HG02852 (cell line): ENCODE measurements at regions not wholly inside any gene's neighbourhood (a gene's known extent, or its start where the extent isn't known, plus 50 kb on each side); places are given as distances from the start of the nearest gene placed in this dataset.
"Not testable (repeated sequence)": the region's sequence is repeated elsewhere in the genome, so short reads cannot be mapped to it uniquely, and the experiment has no call there.

Source experiments
- ATAC-seq: cut with Tn5 transposase; IDR thresholded peaks from one replicate; pipeline ENCODE4 v1.9.1; 2021; ENCODE audit warnings: mild to moderate bottlenecking, moderate library complexity; ENCODE audit not compliant: unreplicated experiment

- ATAC-seq, result not testable (repeated sequence)
Observed at GRCh38 chr3:187890405-187890752, 145.1 kb upstream of the BCL6 start.

- no peak for ATAC-seq
Observed at GRCh38 chr3:187896646-187897045, 151.4 kb upstream of the BCL6 start.

GRCh38 chr3:187899246-187899645 lies 154.0 kb upstream of the BCL6 start:
- no peak for ATAC-seq

GRCh38 chr3:187900993-187901755 lies 155.9 kb upstream of the BCL6 start:
- no peak for ATAC-seq

GRCh38 chr3:187902041-187902471 lies 156.8 kb upstream of the BCL6 start:
- ATAC-seq, result peak; percentile 80

- ATAC-seq, result no peak
Observed at GRCh38 chr3:187902936-187903335, 157.7 kb upstream of the BCL6 start.

- ATAC-seq, result no peak
Observed at GRCh38 chr3:187903697-187904096, 158.4 kb upstream of the BCL6 start.

- no peak for ATAC-seq
Observed at GRCh38 chr3:187906416-187906815, 161.1 kb upstream of the BCL6 start.

GRCh38 chr3:187906920-187907319 lies 161.7 kb upstream of the BCL6 start:
- ATAC-seq, result no peak

- no peak for ATAC-seq
Observed at GRCh38 chr3:187909866-187910265, 164.6 kb upstream of the BCL6 start.

GRCh38 chr3:187912007-187912406 lies 166.7 kb upstream of the BCL6 start:
- no peak for ATAC-seq

GRCh38 chr3:187913617-187914033 lies 168.4 kb upstream of the BCL6 start:
- ATAC-seq, result no peak

GRCh38 chr3:187914231-187914630 lies 169.0 kb upstream of the BCL6 start:
- no peak for ATAC-seq

- no peak for ATAC-seq
Observed at GRCh38 chr3:187916072-187916471, 170.8 kb upstream of the BCL6 start.

- ATAC-seq, result no peak
Observed at GRCh38 chr3:187918081-187918644, 172.9 kb upstream of the BCL6 start.

- peak; percentile 94 for ATAC-seq
Observed at GRCh38 chr3:187919048-187919447, 173.8 kb upstream of the BCL6 start.

- ATAC-seq, result peak; percentile 38
Observed at GRCh38 chr3:187919544-187919943, 174.3 kb upstream of the BCL6 start.

GRCh38 chr3:187920030-187920429 lies 174.8 kb upstream of the BCL6 start:
- ATAC-seq, result no peak

GRCh38 chr3:187920913-187921312 lies 175.6 kb upstream of the BCL6 start:
- no peak for ATAC-seq

GRCh38 chr3:187921391-187922074 lies 176.3 kb upstream of the BCL6 start:
- no peak for ATAC-seq

GRCh38 chr3:187922704-187923416 lies 177.6 kb upstream of the BCL6 start:
- no peak for ATAC-seq
